Activated CD4-positive, CD25-positive, alpha-beta regulatory T cell (primary cell): ENCODE measurements at regions not wholly inside any gene's neighbourhood (a gene's known extent, or its start where the extent isn't known, plus 50 kb on each side); places are given as distances from the start of the nearest gene placed in this dataset.

ENCODE experiments used
- DNase-seq, 4 experiments: peaks; one replicate each; lab custom pipeline; 2025; lab: John Stamatoyannopoulos, UW

- DNase-seq, result no peak
Measured at GRCh38 chr9:135239100-135239768, 151.8 kb downstream of the OLFM1 start.

GRCh38 chr9:135239769-135240141, 152.3 kb downstream of the OLFM1 start:
- DNase-seq, result no peak

- no peak for DNase-seq
Measured at GRCh38 chr9:135240222-135240621, 152.8 kb downstream of the OLFM1 start.

GRCh38 chr9:135240871-135241311, 153.4 kb downstream of the OLFM1 start:
- DNase-seq, result no peak

GRCh38 chr9:135241381-135242048, 154.0 kb downstream of the OLFM1 start:
- DNase-seq, result no peak

GRCh38 chr9:135242049-135242396, 154.6 kb downstream of the OLFM1 start:
- no peak for DNase-seq

GRCh38 chr9:135242406-135242805, 154.9 kb downstream of the OLFM1 start:
- DNase-seq, result no peak

- no peak for DNase-seq
Measured at GRCh38 chr9:135243201-135244190, 156.0 kb downstream of the OLFM1 start.

GRCh38 chr9:135244271-135245221, 157.1 kb downstream of the OLFM1 start:
- DNase-seq, result no peak

- DNase-seq, result no peak
Measured at GRCh38 chr9:135245482-135246247, 158.2 kb downstream of the OLFM1 start.

GRCh38 chr9:135246248-135247205, 159.1 kb downstream of the OLFM1 start:
- no peak for DNase-seq

- no peak for DNase-seq
Measured at GRCh38 chr9:135247227-135247930, 159.9 kb downstream of the OLFM1 start.

- DNase-seq, result no peak
Measured at GRCh38 chr9:135248111-135248510, 160.6 kb downstream of the OLFM1 start.

GRCh38 chr9:135248721-135249120, 161.3 kb downstream of the OLFM1 start:
- no peak for DNase-seq

GRCh38 chr9:135249191-135249590, 161.7 kb downstream of the OLFM1 start:
- no peak for DNase-seq

- no peak for DNase-seq
Measured at GRCh38 chr9:135249711-135250110, 162.2 kb downstream of the OLFM1 start.

GRCh38 chr9:135251331-135251761, 163.9 kb downstream of the OLFM1 start:
- no peak for DNase-seq

- no peak for DNase-seq
Measured at GRCh38 chr9:135251996-135252760, 164.7 kb downstream of the OLFM1 start.
